HG02870 (cell line): ENCODE measurements at regions not wholly inside any gene's neighbourhood (a gene's known extent, or its start where the extent isn't known, plus 50 kb on each side); places are given as distances from the start of the nearest gene placed in this dataset.
"Not testable (repeated sequence)": the region's sequence is repeated elsewhere in the genome, so short reads cannot be mapped to it uniquely, and the experiment has no call there.

Experiments used
- ATAC-seq: cut with Tn5 transposase; IDR thresholded peaks from one replicate; pipeline ENCODE4 v1.9.1; 2021; ENCODE audit warnings: mild to moderate bottlenecking, moderate library complexity; ENCODE audit not compliant: unreplicated experiment

- ATAC-seq = no peak
Measured at GRCh38 chr3:106425026-106425425, 556.2 kb upstream of the CBLB start.

GRCh38 chr3:106425916-106426315, 557.1 kb upstream of the CBLB start:
- ATAC-seq = no peak

- no peak for ATAC-seq
Measured at GRCh38 chr3:106428565-106428994, 559.8 kb upstream of the CBLB start.

GRCh38 chr3:106431721-106432120, 562.9 kb upstream of the CBLB start:
- ATAC-seq = no peak

- no peak for ATAC-seq
Measured at GRCh38 chr3:106435899-106436453, 567.2 kb upstream of the CBLB start.

- no peak for ATAC-seq
Measured at GRCh38 chr3:106438887-106439286, 570.1 kb upstream of the CBLB start.

- ATAC-seq = no peak
Measured at GRCh38 chr3:106440672-106441071, 571.9 kb upstream of the CBLB start.

GRCh38 chr3:106446271-106446670, 577.5 kb upstream of the CBLB start:
- ATAC-seq = peak; percentile 61

GRCh38 chr3:106447723-106448301, 579.0 kb upstream of the CBLB start:
- no peak for ATAC-seq

- ATAC-seq = not testable (repeated sequence)
Measured at GRCh38 chr3:106448372-106448966, 579.7 kb upstream of the CBLB start.

- ATAC-seq = no peak
Measured at GRCh38 chr3:106452096-106452495, 583.3 kb upstream of the CBLB start.

GRCh38 chr3:106454497-106454896, 585.7 kb upstream of the CBLB start:
- ATAC-seq = no peak

- ATAC-seq = peak; percentile 96
Measured at GRCh38 chr3:106457281-106458180, 588.7 kb upstream of the CBLB start.

GRCh38 chr3:106458952-106459351, 590.1 kb upstream of the CBLB start:
- no peak for ATAC-seq

GRCh38 chr3:106466881-106467280, 598.1 kb upstream of the CBLB start:
- ATAC-seq = no peak

GRCh38 chr3:106473576-106474475, 605.0 kb upstream of the CBLB start:
- no peak for ATAC-seq

GRCh38 chr3:106482451-106482850, 613.6 kb upstream of the CBLB start:
- no peak for ATAC-seq

- no peak for ATAC-seq
Measured at GRCh38 chr3:106485217-106485616, 616.4 kb upstream of the CBLB start.

- no peak for ATAC-seq
Measured at GRCh38 chr3:106485802-106486201, 617.0 kb upstream of the CBLB start.

- not testable (repeated sequence) for ATAC-seq
Measured at GRCh38 chr3:106486945-106487639, 618.3 kb upstream of the CBLB start.
